Right renal pelvis (tissue), 4 donors: ENCODE measurements at regions not wholly inside any gene's neighbourhood (a gene's known extent, or its start where the extent isn't known, plus 50 kb on each side); places are given as distances from the start of the nearest gene placed in this dataset.

ENCODE experiments used
- DNase-seq, 4 donors: peaks; one replicate each; pipeline ENCODE4 v3.0.0-alpha.2; 2013; ENCODE audit warnings: low read depth in 4 of 4, low spot score in 3 of 4, missing footprints in 1 of 4

GRCh38 chr22:48863965-48864528, 963.6 kb downstream of the BRD1 start:
- DNase-seq = no peak

GRCh38 chr22:48860557-48860956, 967.1 kb downstream of the BRD1 start:
- no peak for DNase-seq

- DNase-seq = no peak
These were observed 968.8 kb downstream of the BRD1 start for GRCh38 chr22:48858856-48859255.

GRCh38 chr22:48858121-48858520, 969.6 kb downstream of the BRD1 start:
- no peak for DNase-seq

GRCh38 chr22:48857202-48857805, 970.4 kb downstream of the BRD1 start:
- DNase-seq = no peak

- DNase-seq = no peak
These were observed 971.4 kb downstream of the BRD1 start for GRCh38 chr22:48856308-48856615.

- no peak for DNase-seq
These were observed 971.9 kb downstream of the BRD1 start for GRCh38 chr22:48855593-48856307.

GRCh38 chr22:48855013-48855412, 972.7 kb downstream of the BRD1 start:
- DNase-seq = no peak

- no peak for DNase-seq
These were observed 973.9 kb downstream of the BRD1 start for GRCh38 chr22:48853627-48854240.

- DNase-seq = no peak
These were observed 975.6 kb downstream of the BRD1 start for GRCh38 chr22:48851933-48852549.

GRCh38 chr22:48850658-48851287, 976.9 kb downstream of the BRD1 start:
- no peak for DNase-seq

- no peak for DNase-seq
These were observed 977.6 kb downstream of the BRD1 start for GRCh38 chr22:48849963-48850657.

GRCh38 chr22:48849219-48849912, 978.3 kb downstream of the BRD1 start:
- DNase-seq = no peak

- no peak for DNase-seq
These were observed 981.5 kb downstream of the BRD1 start for GRCh38 chr22:48846200-48846599.

- DNase-seq = no peak
These were observed 982.2 kb downstream of the BRD1 start for GRCh38 chr22:48845356-48845936.

GRCh38 chr22:48844056-48844675, 983.5 kb downstream of the BRD1 start:
- DNase-seq = no peak

- no peak for DNase-seq
These were observed 984.0 kb downstream of the BRD1 start for GRCh38 chr22:48843640-48844039.

GRCh38 chr22:48842976-48843375, 984.7 kb downstream of the BRD1 start:
- no peak for DNase-seq

GRCh38 chr22:48842583-48842945, 985.1 kb downstream of the BRD1 start:
- no peak for DNase-seq
